ENCODE measurements at regions not wholly inside any gene's neighbourhood (a gene's known extent, or its start where the extent isn't known, plus 50 kb on each side); places are given as distances from the start of the nearest gene placed in this dataset.
A peak's percentile ranks its signal among the peaks of the same experiment; 100 is the strongest.

DNA sequence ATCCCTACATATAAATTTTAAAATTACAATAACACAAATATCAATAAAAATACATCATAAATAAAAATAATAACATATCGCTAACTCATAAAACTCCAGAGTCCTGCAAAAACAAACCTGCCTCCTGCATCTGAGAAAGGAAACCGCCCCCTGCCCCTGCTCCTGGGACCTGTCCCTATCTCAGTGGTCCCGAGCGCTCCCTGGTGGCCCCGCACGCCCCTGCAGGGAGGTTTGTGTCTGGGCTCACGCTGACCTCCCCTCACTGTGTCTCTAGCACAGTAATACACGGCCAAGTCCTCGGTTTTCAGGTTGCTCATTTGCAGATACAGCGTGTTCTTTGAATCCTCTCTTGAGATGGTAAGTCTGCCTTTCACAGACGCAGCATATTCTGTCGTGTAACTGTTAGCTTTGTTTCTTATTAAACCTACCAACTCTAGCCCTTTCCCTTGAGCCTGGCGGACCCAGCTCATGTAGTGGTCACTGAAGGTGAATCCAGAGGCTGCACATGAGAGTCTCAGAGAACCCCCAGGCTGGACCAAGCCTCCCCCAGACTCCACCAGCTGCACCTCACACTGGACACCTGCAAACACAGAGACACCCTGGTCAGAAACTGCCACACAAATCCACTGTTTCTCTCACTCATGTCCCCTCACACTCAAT is 554.1 kb downstream of the GOLGA6L6 start:
- Histone ChIP-seq H3K4me1 (ENCODE audit: insufficient read depth, low read length) (peaks cover 31% of the 10 kb centered on the region), H3K79me2 (ENCODE audit: insufficient read depth, low read length) (no peaks in the 10 kb centered on the region), H3K9ac (ENCODE audit: low read depth, low read length) (0 out of 2 replicates have a peak overlapping the region, but pooled peaks have one; percentile 20), H4K20me1 (ENCODE audit: insufficient read depth, low read length) (no peaks in the 10 kb centered on the region), H3K27ac (ENCODE audit: low read length) (peak overlapping the region; percentile 64), H3K9me3 (ENCODE audit: insufficient read depth, low read length, severe bottlenecking) (no peaks in the 10 kb centered on the region), H2AFZ (ENCODE audit: low read depth, low read length) (peak overlapping the region; percentile 17; the same call in 1 of the 2 replicates), H3K4me3 (ENCODE audit: low read depth in 1 of 2, low read length in 2 of 2) (no peak overlapping the region), H3K4me2 (ENCODE audit: insufficient read depth, low read length) (no peak overlapping the region), H3K36me3 (ENCODE audit: insufficient read depth, low read length) (no peaks in the 10 kb centered on the region), H3K27me3 (ENCODE audit: insufficient read depth, low read length, poor library complexity) (no peaks in the 10 kb centered on the region)
- TF ChIP-seq CTCF (IDR thresholded peaks at IDR 0.05; ENCODE audit: borderline replicate concordance, extremely low read depth, low read length, poor library complexity, severe bottlenecking) (peak; percentile 56), EZH2 (IDR thresholded peaks at IDR 0.05; ENCODE audit: borderline replicate concordance, low read depth, low read length, severe bottlenecking) (no peak)
- peak; percentile 58 for DNase-seq
- ATAC-seq (ENCODE audit: insufficient read depth, low read depth), result peak; percentile 31; the same call in 1 of the 3 replicates

DNA sequence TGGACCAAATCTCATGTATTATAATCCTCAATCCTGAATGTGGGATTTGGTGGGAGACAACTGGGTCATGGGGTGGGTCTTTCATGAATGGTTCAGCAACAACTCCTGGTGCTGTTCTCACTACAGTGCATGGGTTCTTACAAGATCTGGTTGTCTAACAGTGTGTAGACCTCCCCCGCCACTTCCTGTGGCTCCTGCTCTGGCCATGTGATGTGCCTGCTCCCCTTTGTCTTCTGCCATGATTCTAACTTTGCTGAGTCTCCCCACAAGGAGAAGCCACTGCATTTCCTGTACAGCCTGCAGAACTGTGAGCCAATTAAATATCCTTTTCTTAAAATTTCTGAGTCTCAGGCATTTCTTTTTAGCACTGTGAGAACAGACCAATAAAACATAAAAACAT is 557.5 kb downstream of the GOLGA6L6 start:
- Histone ChIP-seq H3K27me3 (ENCODE audit: insufficient read depth, low read length, poor library complexity) (no peaks in the 10 kb centered on the region), H2AFZ (ENCODE audit: low read depth, low read length) (peak overlapping the region; percentile 62), H3K27ac (ENCODE audit: low read length) (peak overlapping the region; percentile 94), H3K36me3 (ENCODE audit: insufficient read depth, low read length) (no peaks in the 10 kb centered on the region), H3K79me2 (ENCODE audit: insufficient read depth, low read length) (no peaks in the 10 kb centered on the region), H3K4me3 (ENCODE audit: low read depth in 1 of 2, low read length in 2 of 2) (no peak overlapping the region), H3K4me2 (ENCODE audit: insufficient read depth, low read length) (peak overlapping the region; percentile 22), H3K9ac (ENCODE audit: low read depth, low read length) (peak overlapping the region; percentile 47; the same call in 1 of the 2 replicates), H3K4me1 (ENCODE audit: insufficient read depth, low read length) (peaks cover 25% of the 10 kb centered on the region), H4K20me1 (ENCODE audit: insufficient read depth, low read length) (no peaks in the 10 kb centered on the region), H3K9me3 (ENCODE audit: insufficient read depth, low read length, severe bottlenecking) (no peaks in the 10 kb centered on the region)
- ATAC-seq (ENCODE audit: insufficient read depth, low read depth) (peak; percentile 99), DNase-seq (peak; percentile 87)
- TF ChIP-seq EZH2 (IDR thresholded peaks at IDR 0.05; ENCODE audit: borderline replicate concordance, low read depth, low read length, severe bottlenecking) (no peak), CTCF (IDR thresholded peaks at IDR 0.05; ENCODE audit: borderline replicate concordance, extremely low read depth, low read length, poor library complexity, severe bottlenecking) (no peak)

DNA sequence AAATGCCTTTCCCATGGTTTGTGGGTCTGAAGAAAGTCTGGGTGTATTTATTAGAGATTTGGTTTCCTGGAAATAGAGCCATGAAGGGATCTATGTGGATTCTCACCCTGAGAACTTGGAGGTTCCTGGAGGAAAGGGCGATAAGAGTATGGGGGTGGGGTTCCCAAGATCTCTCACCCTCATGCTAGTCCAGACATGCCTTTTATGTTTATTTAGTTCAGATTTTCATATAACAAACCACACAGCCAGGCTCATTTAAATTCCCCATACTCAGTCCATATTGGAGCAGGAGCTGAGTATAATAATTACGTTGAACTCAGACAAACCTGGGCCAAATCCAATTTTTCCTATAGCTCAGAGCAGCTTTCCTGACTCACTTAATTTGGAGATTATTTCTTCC is 566.6 kb downstream of the GOLGA6L6 start:
- Histone ChIP-seq H3K9me3 (ENCODE audit: insufficient read depth, low read length, severe bottlenecking) (no peaks in the 10 kb centered on the region), H3K36me3 (ENCODE audit: insufficient read depth, low read length) (no peaks in the 10 kb centered on the region), H3K27me3 (ENCODE audit: insufficient read depth, low read length, poor library complexity) (no peaks in the 10 kb centered on the region), H3K4me3 (ENCODE audit: low read depth in 1 of 2, low read length in 2 of 2) (no peak overlapping the region), H3K27ac (ENCODE audit: low read length) (peak overlapping the region; percentile 81), H4K20me1 (ENCODE audit: insufficient read depth, low read length) (no peaks in the 10 kb centered on the region), H3K4me2 (ENCODE audit: insufficient read depth, low read length) (no peak overlapping the region), H3K9ac (ENCODE audit: low read depth, low read length) (no peak overlapping the region), H2AFZ (ENCODE audit: low read depth, low read length) (no peak overlapping the region), H3K4me1 (ENCODE audit: insufficient read depth, low read length) (peaks cover 48% of the 10 kb centered on the region), H3K79me2 (ENCODE audit: insufficient read depth, low read length) (no peaks in the 10 kb centered on the region)
- DNase-seq, result no peak
- ATAC-seq (ENCODE audit: insufficient read depth, low read depth), result no peak
- TF ChIP-seq EZH2 (IDR thresholded peaks at IDR 0.05; ENCODE audit: borderline replicate concordance, low read depth, low read length, severe bottlenecking) (no peak), CTCF (IDR thresholded peaks at IDR 0.05; ENCODE audit: borderline replicate concordance, extremely low read depth, low read length, poor library complexity, severe bottlenecking) (no peak)

All from DND-41 (cell line).